IMR-90 (cell line): ENCODE measurements at regions not wholly inside any gene's neighbourhood (a gene's known extent, or its start where the extent isn't known, plus 50 kb on each side); places are given as distances from the start of the nearest gene placed in this dataset.

Experiments
- ATAC-seq: fragments of 200-7000 bp; cut with Tn5 transposase; 2 replicates; pipeline ENCODE4 v1.9.1; 2020; ENCODE audit warnings: low read depth, mild to moderate bottlenecking, moderate library complexity
- BruUV-seq: library from RNA; stranded (reverse); fragments of 400-500 nt; replicated peaks from 2 replicates; lab custom pipeline; 2021; lab: Mats Ljungman, UMichigan
- CTCF ChIA-PET: fragments of 300-600 bp; formaldehyde crosslinking; extraction: SDS; loops from one replicate; lab custom pipeline; 2021; ENCODE audit warnings: antibody characterized with exemption; lab: Yijun Ruan, JAX
- POLR2A ChIA-PET: fragments of 300-600 bp; sonication (Branson Sonifier 250); formaldehyde crosslinking; loops from one replicate; lab custom pipeline; 2022; ENCODE audit warnings: antibody characterized with exemption; ENCODE audit not compliant: unreplicated experiment; lab: Charles Lee
- DNase-seq: peaks from one replicate; pipeline ENCODE4 v3.0.0; 2013
- H2AFZ ChIP-seq: replicated peaks from 2 replicates; pipeline ENCODE3; 2013; ENCODE audit warnings: low read length, mild to moderate bottlenecking; ENCODE audit not compliant: poor library complexity
- H2AK5ac ChIP-seq: 2 replicates; pipeline ENCODE4 v1.6.1; 2013; ENCODE audit warnings: low read depth, low read length, inconsistent platforms
- H2AK9ac ChIP-seq: replicated peaks from 2 replicates; pipeline ENCODE3; 2013; ENCODE audit warnings: mild to moderate bottlenecking, low read depth, low read length, moderate library complexity; ENCODE audit not compliant: poor library complexity
- H2BK120ac ChIP-seq: 2 replicates; pipeline ENCODE4 v1.6.1; 2013; ENCODE audit warnings: low read depth, low read length, inconsistent platforms
- H2BK15ac ChIP-seq: 3 replicates; pipeline ENCODE4 v1.6.1; 2013; ENCODE audit warnings: low read depth, low read length, inconsistent platforms
- H2BK20ac ChIP-seq: 2 replicates; pipeline ENCODE4 v1.6.1; 2013; ENCODE audit warnings: low read depth, mild to moderate bottlenecking, inconsistent platforms, low read length, moderate library complexity
- H2BK5ac ChIP-seq: 2 replicates; pipeline ENCODE4 v1.6.1; 2013; ENCODE audit warnings: mild to moderate bottlenecking, low read depth, low read length, inconsistent platforms; ENCODE audit not compliant: poor library complexity, severe bottlenecking
- H3K14ac ChIP-seq: replicated peaks from 2 replicates; pipeline ENCODE4 v1.6.1; 2013; ENCODE audit warnings: low read depth, low read length, inconsistent platforms
- H3K18ac ChIP-seq: 2 replicates; pipeline ENCODE4 v1.6.1; 2013; ENCODE audit warnings: low read depth, low read length, control low read depth
- H3K23ac ChIP-seq: 2 replicates; pipeline ENCODE4 v1.6.1; 2013; ENCODE audit warnings: low read depth, low read length, inconsistent platforms
- H3K27ac ChIP-seq: 2 replicates; pipeline ENCODE4 v1.5.1; 2013; ENCODE audit warnings: mild to moderate bottlenecking, control low read depth, low read length; ENCODE audit not compliant: insufficient read depth
- H3K27me3 ChIP-seq: 2 replicates; pipeline ENCODE4 v1.6.1; 2013; ENCODE audit warnings: low read length; ENCODE audit not compliant: control insufficient read depth, insufficient read depth
- H3K36me3 ChIP-seq: 2 replicates; pipeline ENCODE4 v1.6.1; 2013; ENCODE audit warnings: low read length, mixed read lengths; ENCODE audit not compliant: control insufficient read depth, insufficient read depth
- H3K4ac ChIP-seq: 2 replicates; pipeline ENCODE4 v1.6.1; 2013; ENCODE audit warnings: low read depth, low read length, inconsistent platforms
- H3K4me1 ChIP-seq: 2 replicates; pipeline ENCODE4 v1.6.1; 2013; ENCODE audit warnings: low read length, mixed read lengths; ENCODE audit not compliant: control insufficient read depth, insufficient read depth
- H3K4me2 ChIP-seq: 2 replicates; pipeline ENCODE4 v1.6.1; 2013; ENCODE audit warnings: low read depth, mild to moderate bottlenecking, control low read depth, low read length, moderate library complexity
- H3K4me3 ChIP-seq: 2 replicates; pipeline ENCODE4 v1.5.1; 2013; ENCODE audit warnings: low read depth, mild to moderate bottlenecking, control low read depth, low read length, moderate library complexity; ENCODE audit not compliant: insufficient read depth
- H3K56ac ChIP-seq: 2 replicates; pipeline ENCODE4 v1.6.1; 2013; ENCODE audit warnings: low read length, inconsistent platforms; ENCODE audit not compliant: insufficient read depth; ENCODE audit errors: extremely low read depth
- H3K79me1 ChIP-seq, 2 experiments: 2 replicates each; pipeline ENCODE4 v1.6.1; 2013; ENCODE audit warnings: low read length in 2 of 2, inconsistent platforms in 1 of 2, low read depth in 1 of 2
- H3K9ac ChIP-seq: 2 replicates; pipeline ENCODE4 v1.6.1; 2013; ENCODE audit warnings: low read depth, low read length, control low read depth
- H3K9me1 ChIP-seq: 2 replicates; pipeline ENCODE4 v1.6.1; 2013; ENCODE audit warnings: low read length, inconsistent platforms; ENCODE audit not compliant: insufficient read depth
- H3K9me3 ChIP-seq: 2 replicates; pipeline ENCODE4 v1.6.1; 2013; ENCODE audit warnings: low read length; ENCODE audit not compliant: control insufficient read depth, insufficient read depth
- H4K20me1 ChIP-seq: 2 replicates; pipeline ENCODE4 v1.6.1; 2013; ENCODE audit warnings: low read length, inconsistent platforms; ENCODE audit not compliant: insufficient read depth
- H4K5ac ChIP-seq: 2 replicates; pipeline ENCODE4 v1.6.1; 2013; ENCODE audit warnings: mild to moderate bottlenecking, low read depth, low read length, control low read depth
- H4K8ac ChIP-seq, 2 experiments: 2 replicates each; pipeline ENCODE4 v1.6.1; 2013; ENCODE audit warnings: low read depth in 2 of 2, low read length in 2 of 2, control low read depth in 1 of 2, inconsistent platforms in 1 of 2
- H4K91ac ChIP-seq: 2 replicates; pipeline ENCODE4 v1.6.1; 2013; ENCODE audit warnings: low read depth, low read length, inconsistent platforms; ENCODE audit not compliant: insufficient read depth
- MAFK ChIP-seq: IDR thresholded peaks from 2 replicates; pipeline ENCODE4 v1.6.1; 2012; ENCODE audit warnings: low read depth, low read length, improper control_type of control experiment
- MAZ ChIP-seq: IDR thresholded peaks from 2 replicates; pipeline ENCODE4 v1.6.1; 2012; ENCODE audit warnings: low read depth, mild to moderate bottlenecking, low read length, improper control_type of control experiment, moderate library complexity, borderline replicate concordance
- POLR2A ChIP-seq: IDR thresholded peaks from 2 replicates; pipeline ENCODE4 v1.6.1; 2012; ENCODE audit warnings: mild to moderate bottlenecking, low read depth, low read length
- RAD21 ChIP-seq: IDR thresholded peaks from 2 replicates; pipeline ENCODE4 v1.6.1; 2012; ENCODE audit warnings: low read length, improper control_type of control experiment
- RFX5 ChIP-seq: IDR thresholded peaks from 2 replicates; pipeline ENCODE4 v1.8.0; 2012; ENCODE audit warnings: low read depth, mild to moderate bottlenecking, low read length, moderate library complexity
- SMC3 ChIP-seq: fragments of 150-350 bp; IDR thresholded peaks from 2 replicates; pipeline ENCODE4 v1.6.1; 2016; ENCODE audit warnings: low read depth, mild to moderate bottlenecking, antibody characterized with exemption, low read length, moderate library complexity
- WGBS, 2 experiments: methylation state at CpG; one replicate each; pipeline versions ENCODE4 v1.1.5 to v1.1.7; 2013; ENCODE audit warnings: missing lambda C conversion rate in 2 of 2; ENCODE audit not compliant: insufficient read length in 1 of 2; ENCODE audit errors: extremely low coverage in 2 of 2; 5-methylcytosine and 5-hydroxymethylcytosine counted together
- dilution Hi-C: fragments of 300-500 bp; cut with HindIII; formaldehyde crosslinking; loops from one replicate; pipeline ENCODE4 v1.14.3; 2018; ENCODE audit warnings: low sequenced_read_pairs; ENCODE audit not compliant: unreplicated experiment
- in situ Hi-C: fragments of 300-500 bp; cut with MboI; formaldehyde crosslinking; loops from 3 replicates; pipeline ENCODE4 v1.14.3; 2019; ENCODE audit warnings: low sequenced_read_pairs, inconsistent platforms, mixed read lengths
- intact Hi-C: fragments of 100-400 bp; cut with micrococcal nuclease; formaldehyde crosslinking; loops from 2 replicates; pipeline ENCODE4 v1.10.0; 2022
- TF ChIP-seq, protein P1 (sequence below): conservative IDR thresholded peaks from 2 replicates; pipeline ENCODE4 v1.5.1; 2012; ENCODE audit warnings: mild to moderate bottlenecking, low read depth, low read length, improper control_type of control experiment

DNA sequence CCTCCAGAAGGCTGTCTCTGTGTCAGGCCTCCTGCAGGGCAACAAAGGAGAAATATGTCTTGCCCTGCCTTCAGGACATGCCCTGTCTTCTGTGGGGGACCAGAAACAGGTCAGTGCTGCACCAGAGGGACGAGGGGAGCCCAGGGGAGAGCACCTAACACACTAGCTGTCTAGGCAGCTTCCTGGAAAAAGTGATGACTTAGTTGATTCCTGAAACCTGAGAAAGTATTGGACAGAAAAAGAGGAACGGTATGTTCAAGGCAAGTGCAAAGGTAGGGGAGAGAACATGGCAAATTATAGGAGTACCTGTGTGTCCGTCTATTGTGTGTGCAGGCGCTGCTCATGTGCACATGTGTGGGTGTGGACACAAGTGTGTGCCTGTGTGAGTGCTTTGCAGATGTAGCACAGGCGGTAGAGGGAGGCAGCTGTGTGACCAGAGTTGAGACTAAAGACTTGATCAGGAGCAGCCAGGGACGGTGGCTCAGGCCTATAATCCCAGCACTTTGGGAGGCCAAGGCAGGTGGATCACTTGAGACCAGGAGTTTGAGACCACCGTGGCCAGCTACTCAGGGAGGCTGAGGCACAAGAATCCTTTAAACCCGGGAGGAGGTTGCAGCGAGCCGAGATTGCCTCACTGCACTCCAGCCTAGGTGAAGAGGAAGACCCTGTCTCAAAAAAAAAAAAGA lies 119.5 kb downstream of the GYPC start:
- H3K56ac ChIP-seq, result no peak overlapping the region
- no peak overlapping the region for H2AK5ac ChIP-seq
- no peak overlapping the region for H3K4ac ChIP-seq
- no peak overlapping the region for H3K4me3 ChIP-seq
- no peak overlapping the region for H4K5ac ChIP-seq
- ChIA-PET POLR2A (no interaction called here), CTCF (no interaction called here)
- H3K23ac ChIP-seq, result no peak overlapping the region
- H2AK9ac ChIP-seq, result no peak overlapping the region
- WGBS, 2 experiments, result 71% methylated on average over 6 of the region's 10 CpGs; no CpG with 5 or more reads in 1 of the 2 experiments
- H3K4me2 ChIP-seq, result no peak overlapping the region
- no TSS peak for BruUV-seq
- no peaks in the 10 kb centered on the region for H3K9me1 ChIP-seq
- dilution Hi-C loops (no loop called here), intact Hi-C loops (loop anchor here (5.0 to 10.0 kb wide), 3 partner anchors 143 to 1961 kb away; no protein-coding TSS in a partner anchor), in situ Hi-C loops (loop anchor here (5.0 kb wide), 1 partner anchor 248 kb away; no protein-coding TSS in a partner anchor)
- no peak overlapping the region for H3K14ac ChIP-seq
- no peak overlapping the region for H3K27ac ChIP-seq
- no peaks in the 10 kb centered on the region for H3K36me3 ChIP-seq
- H2BK15ac ChIP-seq, result no peak overlapping the region
- H3K27me3 ChIP-seq, result peaks cover 13% of the 10 kb centered on the region; the same call in 1 of the 2 replicates
- no peak overlapping the region for H3K9ac ChIP-seq
- no peaks in the 10 kb centered on the region for H3K9me3 ChIP-seq
- H2BK5ac ChIP-seq, result no peak overlapping the region
- ATAC-seq (no peak), DNase-seq (no peak)
- no peak overlapping the region for H4K8ac ChIP-seq
- H2BK20ac ChIP-seq, result no peak overlapping the region
- no peaks in the 10 kb centered on the region for H3K4me1 ChIP-seq
- TF ChIP-seq RFX5, result no peak
- TF ChIP-seq MAFK, result peak; percentile 85
- TF ChIP-seq, protein P1, sequence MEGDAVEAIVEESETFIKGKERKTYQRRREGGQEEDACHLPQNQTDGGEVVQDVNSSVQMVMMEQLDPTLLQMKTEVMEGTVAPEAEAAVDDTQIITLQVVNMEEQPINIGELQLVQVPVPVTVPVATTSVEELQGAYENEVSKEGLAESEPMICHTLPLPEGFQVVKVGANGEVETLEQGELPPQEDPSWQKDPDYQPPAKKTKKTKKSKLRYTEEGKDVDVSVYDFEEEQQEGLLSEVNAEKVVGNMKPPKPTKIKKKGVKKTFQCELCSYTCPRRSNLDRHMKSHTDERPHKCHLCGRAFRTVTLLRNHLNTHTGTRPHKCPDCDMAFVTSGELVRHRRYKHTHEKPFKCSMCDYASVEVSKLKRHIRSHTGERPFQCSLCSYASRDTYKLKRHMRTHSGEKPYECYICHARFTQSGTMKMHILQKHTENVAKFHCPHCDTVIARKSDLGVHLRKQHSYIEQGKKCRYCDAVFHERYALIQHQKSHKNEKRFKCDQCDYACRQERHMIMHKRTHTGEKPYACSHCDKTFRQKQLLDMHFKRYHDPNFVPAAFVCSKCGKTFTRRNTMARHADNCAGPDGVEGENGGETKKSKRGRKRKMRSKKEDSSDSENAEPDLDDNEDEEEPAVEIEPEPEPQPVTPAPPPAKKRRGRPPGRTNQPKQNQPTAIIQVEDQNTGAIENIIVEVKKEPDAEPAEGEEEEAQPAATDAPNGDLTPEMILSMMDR, result no peak
- TF ChIP-seq SMC3, result no peak
- TF ChIP-seq RAD21, result no peak
- no peak for TF ChIP-seq POLR2A
- no peak for TF ChIP-seq MAZ
- no peaks in the 10 kb centered on the region for H4K20me1 ChIP-seq
- H4K91ac ChIP-seq, result no peak overlapping the region
- H2AFZ ChIP-seq, result peak overlapping the region; percentile 11
- no peak overlapping the region for H2BK120ac ChIP-seq
- no peaks in the 10 kb centered on the region for H3K79me1 ChIP-seq
- no peak overlapping the region for H3K18ac ChIP-seq
